ENCODE measurements at regions not wholly inside any gene's neighbourhood (a gene's known extent, or its start where the extent isn't known, plus 50 kb on each side); places are given as distances from the start of the nearest gene placed in this dataset.
"Not testable (repeated sequence)": the region's sequence is repeated elsewhere in the genome, so short reads cannot be mapped to it uniquely, and the experiment has no call there.

GRCh38 chr3:8315526-8315925 is 186.1 kb upstream of the LMCD1 start:
- DNase-seq: not testable (repeated sequence)

GRCh38 chr3:8317661-8318649 is 183.7 kb upstream of the LMCD1 start:
- no peak for DNase-seq

- DNase-seq: no peak
Observed at GRCh38 chr3:8319935-8320634, 181.5 kb upstream of the LMCD1 start.

GRCh38 chr3:8320711-8321458 is 180.7 kb upstream of the LMCD1 start:
- no peak for DNase-seq

- no peak for DNase-seq
Observed at GRCh38 chr3:8324747-8325146, 176.9 kb upstream of the LMCD1 start.

- no peak for DNase-seq
Observed at GRCh38 chr3:8325306-8325705, 176.3 kb upstream of the LMCD1 start.

GRCh38 chr3:8325833-8326232 is 175.8 kb upstream of the LMCD1 start:
- DNase-seq: not testable (repeated sequence)

- no peak for DNase-seq
Observed at GRCh38 chr3:8327739-8328138, 173.9 kb upstream of the LMCD1 start.

GRCh38 chr3:8328967-8329366 is 172.7 kb upstream of the LMCD1 start:
- no peak for DNase-seq

- DNase-seq: no peak
Observed at GRCh38 chr3:8329598-8329997, 172.0 kb upstream of the LMCD1 start.

- no peak for DNase-seq
Observed at GRCh38 chr3:8336456-8336855, 165.2 kb upstream of the LMCD1 start.

GRCh38 chr3:8338424-8338823 is 163.2 kb upstream of the LMCD1 start:
- no peak for DNase-seq

- DNase-seq: no peak
Observed at GRCh38 chr3:8341821-8342247, 159.8 kb upstream of the LMCD1 start.

- DNase-seq: no peak
Observed at GRCh38 chr3:8343058-8343457, 158.6 kb upstream of the LMCD1 start.

GRCh38 chr3:8345398-8345797 is 156.2 kb upstream of the LMCD1 start:
- DNase-seq: no peak

GRCh38 chr3:8348076-8348475 is 153.5 kb upstream of the LMCD1 start:
- no peak for DNase-seq

GRCh38 chr3:8352475-8352874 is 149.1 kb upstream of the LMCD1 start:
- DNase-seq: no peak

GRCh38 chr3:8353364-8353763 is 148.3 kb upstream of the LMCD1 start:
- DNase-seq: no peak

- no peak for DNase-seq
Observed at GRCh38 chr3:8355346-8355745, 146.3 kb upstream of the LMCD1 start.

GRCh38 chr3:8356066-8356465 is 145.6 kb upstream of the LMCD1 start:
- DNase-seq: not testable (repeated sequence)

GRCh38 chr3:8357859-8358258 is 143.8 kb upstream of the LMCD1 start:
- DNase-seq: no peak

GRCh38 chr3:8359133-8359532 is 142.5 kb upstream of the LMCD1 start:
- DNase-seq: no peak

GRCh38 chr3:8363200-8363599 is 138.4 kb upstream of the LMCD1 start:
- DNase-seq: no peak

All from NCI-H524 treated with DMSO at 0.1 percent for 48 hours (cell line).